ENCODE measurements at regions not wholly inside any gene's neighbourhood (a gene's known extent, or its start where the extent isn't known, plus 50 kb on each side); places are given as distances from the start of the nearest gene placed in this dataset.

DNA sequence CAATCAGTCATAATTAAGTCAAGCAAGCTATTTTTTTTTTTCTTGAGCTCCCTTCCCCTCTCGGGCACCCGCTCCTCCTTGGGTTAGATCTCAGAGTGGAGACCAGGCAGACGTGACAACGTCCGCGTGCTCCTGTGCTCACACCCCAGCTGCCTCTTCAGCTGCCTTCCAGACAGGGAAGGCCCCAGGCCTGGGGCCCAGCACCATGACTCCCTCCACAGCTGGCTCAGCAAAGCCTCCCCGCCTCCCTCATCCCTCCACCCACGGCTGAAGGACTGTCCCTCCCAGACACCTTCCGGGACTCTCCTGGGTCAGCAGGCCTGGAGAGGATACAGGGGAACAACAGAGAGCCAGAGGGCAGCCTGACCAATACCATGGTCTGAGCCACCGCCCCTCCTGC lies 87.9 kb upstream of the LINGO1 start:
- TF ChIP-seq YY1 (tag by site-specific recombination; IDR thresholded peaks at IDR 0.05) (no peak), ZNF629 (tag by site-specific recombination; IDR thresholded peaks at IDR 0.05) (no peak), ZNF658 (tag by site-specific recombination; IDR thresholded peaks at IDR 0.05) (no peak), ZNF19 (tag by site-specific recombination; IDR thresholded peaks at IDR 0.05; ENCODE audit: low read depth) (no peak), ZFP3 (tag by site-specific recombination; IDR thresholded peaks at IDR 0.05; ENCODE audit: low read depth) (no peak), GLI4 (tag by site-specific recombination; IDR thresholded peaks at IDR 0.05) (no peak), KLF10 (tag by site-specific recombination; IDR thresholded peaks at IDR 0.05) (no peak), ZNF830 (tag by site-specific recombination; IDR thresholded peaks at IDR 0.05; ENCODE audit: low read depth) (no peak)
- TF ChIP-seq, protein P1, sequence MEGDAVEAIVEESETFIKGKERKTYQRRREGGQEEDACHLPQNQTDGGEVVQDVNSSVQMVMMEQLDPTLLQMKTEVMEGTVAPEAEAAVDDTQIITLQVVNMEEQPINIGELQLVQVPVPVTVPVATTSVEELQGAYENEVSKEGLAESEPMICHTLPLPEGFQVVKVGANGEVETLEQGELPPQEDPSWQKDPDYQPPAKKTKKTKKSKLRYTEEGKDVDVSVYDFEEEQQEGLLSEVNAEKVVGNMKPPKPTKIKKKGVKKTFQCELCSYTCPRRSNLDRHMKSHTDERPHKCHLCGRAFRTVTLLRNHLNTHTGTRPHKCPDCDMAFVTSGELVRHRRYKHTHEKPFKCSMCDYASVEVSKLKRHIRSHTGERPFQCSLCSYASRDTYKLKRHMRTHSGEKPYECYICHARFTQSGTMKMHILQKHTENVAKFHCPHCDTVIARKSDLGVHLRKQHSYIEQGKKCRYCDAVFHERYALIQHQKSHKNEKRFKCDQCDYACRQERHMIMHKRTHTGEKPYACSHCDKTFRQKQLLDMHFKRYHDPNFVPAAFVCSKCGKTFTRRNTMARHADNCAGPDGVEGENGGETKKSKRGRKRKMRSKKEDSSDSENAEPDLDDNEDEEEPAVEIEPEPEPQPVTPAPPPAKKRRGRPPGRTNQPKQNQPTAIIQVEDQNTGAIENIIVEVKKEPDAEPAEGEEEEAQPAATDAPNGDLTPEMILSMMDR (tag by site-specific recombination; IDR thresholded peaks at IDR 0.05), result no peak
- TF ChIP-seq, protein P2, sequence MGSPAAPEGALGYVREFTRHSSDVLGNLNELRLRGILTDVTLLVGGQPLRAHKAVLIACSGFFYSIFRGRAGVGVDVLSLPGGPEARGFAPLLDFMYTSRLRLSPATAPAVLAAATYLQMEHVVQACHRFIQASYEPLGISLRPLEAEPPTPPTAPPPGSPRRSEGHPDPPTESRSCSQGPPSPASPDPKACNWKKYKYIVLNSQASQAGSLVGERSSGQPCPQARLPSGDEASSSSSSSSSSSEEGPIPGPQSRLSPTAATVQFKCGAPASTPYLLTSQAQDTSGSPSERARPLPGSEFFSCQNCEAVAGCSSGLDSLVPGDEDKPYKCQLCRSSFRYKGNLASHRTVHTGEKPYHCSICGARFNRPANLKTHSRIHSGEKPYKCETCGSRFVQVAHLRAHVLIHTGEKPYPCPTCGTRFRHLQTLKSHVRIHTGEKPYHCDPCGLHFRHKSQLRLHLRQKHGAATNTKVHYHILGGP (tag by site-specific recombination; IDR thresholded peaks at IDR 0.05), result no peak
- TF ChIP-seq, protein P3, sequence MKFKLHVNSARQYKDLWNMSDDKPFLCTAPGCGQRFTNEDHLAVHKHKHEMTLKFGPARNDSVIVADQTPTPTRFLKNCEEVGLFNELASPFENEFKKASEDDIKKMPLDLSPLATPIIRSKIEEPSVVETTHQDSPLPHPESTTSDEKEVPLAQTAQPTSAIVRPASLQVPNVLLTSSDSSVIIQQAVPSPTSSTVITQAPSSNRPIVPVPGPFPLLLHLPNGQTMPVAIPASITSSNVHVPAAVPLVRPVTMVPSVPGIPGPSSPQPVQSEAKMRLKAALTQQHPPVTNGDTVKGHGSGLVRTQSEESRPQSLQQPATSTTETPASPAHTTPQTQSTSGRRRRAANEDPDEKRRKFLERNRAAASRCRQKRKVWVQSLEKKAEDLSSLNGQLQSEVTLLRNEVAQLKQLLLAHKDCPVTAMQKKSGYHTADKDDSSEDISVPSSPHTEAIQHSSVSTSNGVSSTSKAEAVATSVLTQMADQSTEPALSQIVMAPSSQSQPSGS (tag by site-specific recombination; IDR thresholded peaks at IDR 0.05; ENCODE audit: low read depth), result no peak

All from HEK293 (cell line).